ENCODE measurements at regions not wholly inside any gene's neighbourhood (a gene's known extent, or its start where the extent isn't known, plus 50 kb on each side); places are given as distances from the start of the nearest gene placed in this dataset.
"Not testable (repeated sequence)": the region's sequence is repeated elsewhere in the genome, so short reads cannot be mapped to it uniquely, and the experiment has no call there.

GRCh38 chr15:24352777-24353176 is 322.8 kb upstream of the NPAP1 start:
- TF ChIP-seq POLR2A (IDR thresholded peaks at IDR 0.05; ENCODE audit: low read length); GATA1 (IDR thresholded peaks at IDR 0.05; ENCODE audit: low read depth, low read length): not testable (repeated sequence)
